Stimulated activated CD4-positive, alpha-beta T cell treated with anti-CD3 and anti-CD28 coated beads, TNF-alpha, amount 100 ng/mL, for 24 hours (primary cell): ENCODE measurements at regions not wholly inside any gene's neighbourhood (a gene's known extent, or its start where the extent isn't known, plus 50 kb on each side); places are given as distances from the start of the nearest gene placed in this dataset.
"Not testable (repeated sequence)": the region's sequence is repeated elsewhere in the genome, so short reads cannot be mapped to it uniquely, and the experiment has no call there.

Experiments
- DNase-seq, 3 experiments: peaks; one replicate each; pipeline ENCODE4 v3.0.0-alpha.2; 2020; ENCODE audit warnings: low read depth in 3 of 3

- DNase-seq: no peak
Observed at GRCh38 chr2:65607662-65608305, 175.4 kb upstream of the SPRED2 start.

DNA sequence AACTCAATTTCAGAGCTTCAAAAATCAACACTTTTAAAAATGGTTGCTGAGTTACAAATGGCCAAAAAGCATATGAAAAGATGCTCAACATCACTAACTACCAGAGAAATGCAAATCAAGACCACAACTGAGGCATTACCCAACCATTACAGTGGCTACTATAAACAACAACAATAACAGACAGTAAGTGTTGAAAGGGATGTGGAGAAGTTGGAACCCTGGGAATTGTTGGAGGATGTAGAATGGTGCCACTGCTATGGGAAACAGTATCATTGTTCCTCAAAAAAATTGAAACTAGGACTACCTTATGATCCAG lies 173.3 kb upstream of the SPRED2 start:
- DNase-seq: no peak

GRCh38 chr2:65605058-65605742 lies 172.8 kb upstream of the SPRED2 start:
- DNase-seq: no peak

DNA sequence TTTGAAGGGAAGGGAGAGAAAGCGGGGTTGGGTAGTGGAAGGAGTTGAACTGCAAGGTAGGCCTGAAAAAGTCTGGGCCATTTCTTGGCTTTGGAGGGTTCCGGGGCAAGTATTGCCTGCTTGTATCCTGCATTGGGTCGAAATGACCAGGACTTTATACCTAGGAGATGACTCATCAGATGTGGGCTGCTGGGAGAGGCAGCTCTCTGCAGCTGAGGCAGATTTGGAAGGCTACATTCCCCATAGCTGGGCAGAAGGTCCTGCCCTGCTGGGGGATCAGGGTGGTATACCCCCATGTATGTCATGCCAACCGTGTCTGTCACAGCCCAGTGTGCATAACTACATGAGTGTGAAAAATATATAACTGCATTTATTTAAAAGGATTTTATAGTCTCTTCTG lies 171.8 kb upstream of the SPRED2 start:
- no peak for DNase-seq

DNA sequence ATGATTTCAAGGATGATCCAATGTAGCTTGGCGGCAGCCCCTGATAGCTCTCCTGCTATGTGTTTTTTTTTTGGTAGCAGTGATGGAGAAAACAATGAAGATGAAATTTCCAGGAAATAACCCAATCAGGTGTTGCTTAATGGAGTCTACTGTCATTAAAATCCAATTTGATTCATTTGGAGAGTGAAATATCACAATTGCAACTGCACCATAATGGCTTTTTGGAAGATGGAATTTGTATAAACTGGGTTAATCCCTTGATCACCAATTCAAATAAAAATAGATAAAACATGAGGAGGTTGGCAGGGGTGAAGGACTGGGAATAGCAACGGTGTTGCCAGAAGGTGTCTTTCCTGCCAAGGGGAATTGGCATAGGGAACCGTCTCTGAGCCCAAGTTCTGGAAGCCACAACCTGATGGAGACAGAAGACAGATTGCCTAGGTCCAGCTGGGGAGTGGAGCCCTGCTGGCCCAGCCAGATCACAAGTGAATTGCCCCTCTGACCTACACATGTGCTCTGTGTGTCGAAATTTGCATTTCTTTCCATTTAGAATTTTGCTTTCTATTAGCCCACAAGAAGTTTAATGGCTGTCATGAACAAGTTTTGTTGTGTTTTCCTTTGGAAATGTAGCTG lies 170.3 kb upstream of the SPRED2 start:
- DNase-seq: no peak

- DNase-seq: not testable (repeated sequence)
Observed at GRCh38 chr2:65600871-65601270, 168.5 kb upstream of the SPRED2 start.

DNA sequence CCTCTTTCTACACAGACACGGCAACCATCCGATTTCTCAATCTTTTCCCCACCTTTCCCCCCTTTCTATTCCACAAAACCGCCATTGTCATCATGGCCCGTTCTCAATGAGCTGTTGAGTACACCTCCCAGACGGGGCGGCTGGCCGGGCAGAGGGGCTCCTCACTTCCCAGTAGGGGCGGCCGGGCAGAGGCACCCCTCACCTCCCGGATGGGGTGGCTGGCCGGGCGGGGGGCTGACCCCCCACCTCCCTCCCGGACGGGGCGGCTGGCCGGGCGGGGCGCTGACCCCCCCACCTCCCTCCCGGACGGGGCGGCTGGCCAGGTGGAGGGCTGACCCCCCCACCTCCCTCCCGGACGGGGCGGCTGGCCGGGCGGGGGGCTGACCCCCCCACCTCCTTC lies 168.0 kb upstream of the SPRED2 start:
- DNase-seq: not testable (repeated sequence)

- DNase-seq: no peak
Observed at GRCh38 chr2:65599693-65600092, 167.3 kb upstream of the SPRED2 start.

GRCh38 chr2:65598996-65599395 lies 166.6 kb upstream of the SPRED2 start:
- no peak for DNase-seq

- DNase-seq: no peak
Observed at GRCh38 chr2:65598264-65598663, 165.9 kb upstream of the SPRED2 start.

GRCh38 chr2:65595630-65596029 lies 163.2 kb upstream of the SPRED2 start:
- no peak for DNase-seq

DNA sequence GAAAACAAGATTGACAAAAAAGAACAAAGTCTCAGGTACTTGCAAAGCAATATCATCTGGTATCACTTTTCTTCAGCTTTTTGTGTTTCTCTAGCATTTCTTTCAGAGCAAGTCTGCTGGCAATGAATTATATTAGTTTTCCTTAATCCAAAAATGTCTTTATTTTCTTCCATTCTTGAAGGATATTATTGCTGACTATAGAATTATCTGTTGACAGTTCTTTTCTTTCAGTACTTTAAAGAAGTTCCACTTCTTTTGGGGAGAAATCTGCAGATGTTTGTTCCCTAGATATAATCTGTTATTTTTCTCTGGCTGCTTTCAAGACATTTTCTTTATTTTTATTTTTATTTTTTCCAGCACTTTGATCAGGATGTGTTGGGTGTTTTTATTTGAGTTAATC lies 161.8 kb upstream of the SPRED2 start:
- DNase-seq: no peak

- no peak for DNase-seq
Observed at GRCh38 chr2:65589667-65590066, 157.3 kb upstream of the SPRED2 start.

DNA sequence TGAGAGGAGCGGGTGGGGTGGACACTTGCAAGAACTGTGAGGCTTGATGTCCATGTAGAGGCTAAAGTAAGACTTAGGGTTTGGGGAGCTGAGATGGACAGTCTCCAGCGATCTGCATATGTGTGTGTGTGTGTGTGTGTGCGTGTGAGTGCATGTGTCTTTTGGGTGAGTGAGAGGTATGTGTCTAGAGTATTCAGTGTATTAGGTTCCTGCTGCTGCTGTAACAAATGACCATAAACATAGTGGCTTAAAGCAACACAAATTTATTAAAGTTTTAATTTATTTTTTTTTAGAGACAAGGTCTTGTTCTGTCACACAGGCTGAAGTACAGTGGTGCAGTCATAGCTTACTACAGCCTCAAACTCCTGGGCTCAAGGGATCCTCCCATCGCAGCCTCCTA lies 155.4 kb upstream of the SPRED2 start:
- DNase-seq: no peak

DNA sequence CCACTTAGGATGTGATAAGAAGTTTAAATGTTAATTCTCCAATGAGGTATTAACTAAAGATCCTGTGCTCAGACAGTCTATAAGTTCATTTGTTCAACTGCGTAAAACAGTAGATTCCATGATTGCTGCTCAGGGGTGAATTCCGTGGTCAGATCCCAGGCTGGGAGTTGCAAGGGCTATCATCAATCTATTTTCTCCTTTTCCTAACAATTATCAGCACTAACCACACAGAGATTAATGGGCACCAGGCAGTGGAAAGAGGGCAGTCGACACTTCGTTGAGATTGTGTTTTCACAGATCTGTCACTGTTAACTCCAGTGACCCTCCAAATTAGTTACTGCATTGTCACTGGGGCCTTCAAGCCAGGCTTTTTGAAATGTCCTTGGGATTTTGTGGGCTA lies 154.1 kb upstream of the SPRED2 start:
- DNase-seq: no peak

DNA sequence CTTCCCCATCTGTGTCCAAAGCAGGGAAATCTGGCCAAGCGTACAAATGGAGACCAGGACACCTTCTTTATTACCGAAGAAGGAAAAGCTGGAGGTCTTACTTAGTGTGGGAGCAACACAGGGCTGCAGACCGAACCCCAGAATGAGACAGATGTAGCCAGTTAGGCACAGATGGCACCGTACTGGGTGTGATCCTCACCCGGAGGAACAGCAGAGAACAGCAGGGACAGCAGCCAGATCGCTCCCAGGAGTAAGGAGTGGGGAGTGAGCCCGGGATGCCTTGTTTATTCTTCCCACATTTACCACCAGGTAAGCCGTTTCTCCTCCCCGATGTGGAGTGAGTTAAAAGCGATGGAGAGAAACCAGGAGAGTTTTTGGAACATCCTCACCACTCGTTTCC lies 150.7 kb upstream of the SPRED2 start:
- DNase-seq: no peak

- DNase-seq: no peak
Observed at GRCh38 chr2:65582364-65582763, 150.0 kb upstream of the SPRED2 start.

DNA sequence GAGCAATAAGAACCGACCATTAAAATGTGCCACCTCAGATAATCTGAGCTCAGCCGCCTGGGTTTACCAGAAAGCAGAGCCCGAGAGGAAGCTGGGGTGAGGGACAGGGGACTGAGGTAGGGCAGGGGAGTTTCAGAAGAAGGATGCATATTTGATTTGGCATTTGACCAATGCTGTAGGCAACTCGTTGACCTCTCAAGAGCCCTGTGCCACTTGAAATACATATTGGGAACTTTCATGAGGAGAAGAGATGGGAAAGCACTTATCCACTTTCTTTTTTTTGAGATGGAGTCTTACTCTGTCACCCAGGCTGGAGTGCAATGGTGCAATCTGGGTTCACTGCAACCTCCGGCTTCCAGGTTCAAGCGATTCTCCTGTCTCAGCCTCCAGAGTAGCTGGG lies 148.4 kb upstream of the SPRED2 start:
- no peak for DNase-seq

DNA sequence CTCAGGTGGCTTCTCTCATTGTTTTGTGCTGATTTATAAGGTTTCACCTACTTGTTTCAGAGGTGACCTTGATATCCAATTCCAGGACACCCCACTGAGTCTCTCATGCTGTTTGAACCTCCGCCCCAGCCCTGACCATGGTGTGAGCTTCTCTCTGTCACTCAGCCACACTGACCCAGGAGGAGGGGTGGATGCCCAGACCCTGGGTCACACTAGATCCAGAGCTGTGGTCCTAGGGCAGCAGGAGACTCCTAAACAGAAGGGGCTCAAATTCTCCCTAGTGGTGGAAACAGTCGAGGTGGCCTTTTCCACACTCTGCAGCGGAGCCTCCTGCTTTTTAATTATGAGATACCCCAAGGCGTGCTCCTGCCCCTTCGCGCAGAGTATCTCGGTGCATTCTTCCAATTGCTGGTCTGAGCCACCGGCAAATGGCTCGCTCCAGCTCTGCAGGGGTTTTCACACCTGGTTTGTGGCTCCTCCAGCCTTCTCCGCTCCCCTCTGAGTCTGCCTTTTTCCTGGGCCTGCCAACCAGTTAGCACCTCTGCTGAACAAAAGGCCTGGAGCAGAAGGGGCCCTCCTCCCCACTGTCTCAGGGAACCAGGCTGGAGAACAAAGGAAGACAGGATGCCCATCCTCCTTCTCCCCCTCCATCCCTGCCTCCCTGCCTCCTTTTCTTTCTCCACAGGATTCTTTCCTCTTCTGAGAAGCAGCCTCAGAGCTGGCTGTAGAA lies 147.3 kb upstream of the SPRED2 start:
- DNase-seq: no peak

DNA sequence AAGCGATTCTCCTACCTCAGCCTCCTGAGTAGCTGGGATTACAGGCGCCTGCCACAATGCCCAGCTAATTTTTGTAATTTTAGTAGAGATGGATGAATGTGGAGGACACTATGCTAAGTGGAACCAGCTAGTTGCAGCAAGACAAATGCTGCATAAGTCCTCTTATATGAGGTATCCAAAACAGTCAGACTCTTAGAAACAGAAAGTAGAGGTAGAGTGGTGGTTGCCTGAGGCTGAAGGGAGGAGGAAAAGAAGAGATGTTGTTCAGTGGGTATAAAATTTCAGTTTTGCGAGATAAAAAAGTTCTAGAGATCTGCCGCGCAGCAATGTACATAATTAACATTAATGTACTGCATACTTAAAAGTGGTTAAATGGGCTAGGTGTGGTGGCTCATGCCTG lies 145.3 kb upstream of the SPRED2 start:
- no peak for DNase-seq

DNA sequence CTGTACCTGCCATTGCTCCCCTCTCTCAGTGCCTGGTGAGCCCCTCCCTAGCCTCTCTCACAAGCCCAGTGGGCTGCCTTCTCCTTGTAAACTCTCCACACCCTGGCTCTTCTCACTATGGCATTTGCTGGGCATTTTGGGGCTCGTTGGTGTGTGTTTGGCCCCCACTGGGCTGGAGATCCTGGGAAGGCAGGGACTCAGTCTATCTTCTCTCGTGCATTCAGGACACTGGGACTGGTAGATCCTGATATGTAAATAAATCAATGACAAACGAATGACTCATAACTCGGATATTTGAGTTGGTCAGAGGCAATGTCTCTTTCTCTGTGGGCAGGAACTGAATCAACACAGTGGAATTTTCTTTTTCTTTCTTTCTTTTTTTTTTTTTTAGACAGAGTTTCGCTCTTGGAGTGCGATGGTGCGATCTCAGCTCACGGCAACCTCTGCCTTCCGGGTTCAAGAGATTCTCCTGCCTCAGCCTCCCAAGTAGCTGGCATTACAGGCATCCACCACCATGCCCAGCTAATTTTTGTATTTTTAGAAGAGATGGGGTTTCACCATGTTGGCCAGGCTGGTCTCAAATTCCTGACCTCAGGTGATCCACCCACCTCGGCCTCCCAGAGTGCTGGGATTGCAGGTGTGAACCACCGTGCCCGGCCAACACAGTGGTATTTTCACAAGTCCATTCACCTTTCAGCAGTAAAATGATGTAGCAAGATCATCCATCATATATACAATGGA lies 144.6 kb upstream of the SPRED2 start:
- DNase-seq: no peak

GRCh38 chr2:65576278-65576677 lies 143.9 kb upstream of the SPRED2 start:
- no peak for DNase-seq
